Stimulated activated CD8-positive, alpha-beta memory T cell treated with anti-CD3 and anti-CD28 coated beads, Interleukin-4, amount 100 ng/mL, for 48 hours (primary cell): ENCODE measurements at regions not wholly inside any gene's neighbourhood (a gene's known extent, or its start where the extent isn't known, plus 50 kb on each side); places are given as distances from the start of the nearest gene placed in this dataset.

Experiments
- DNase-seq: peaks from one replicate; pipeline ENCODE4 v3.0.0-alpha.2; 2020

GRCh38 chr1:79396901-79397300 is 390.4 kb upstream of the ADGRL4 start:
- DNase-seq, result no peak

GRCh38 chr1:79388694-79389361 is 382.3 kb upstream of the ADGRL4 start:
- DNase-seq, result no peak

GRCh38 chr1:79386730-79387129 is 380.2 kb upstream of the ADGRL4 start:
- no peak for DNase-seq

GRCh38 chr1:79380078-79380477 is 373.5 kb upstream of the ADGRL4 start:
- DNase-seq, result no peak

- DNase-seq, result no peak
Observed at GRCh38 chr1:79376106-79376505, 369.6 kb upstream of the ADGRL4 start.

GRCh38 chr1:79375352-79375751 is 368.8 kb upstream of the ADGRL4 start:
- DNase-seq, result no peak

GRCh38 chr1:79374397-79374796 is 367.9 kb upstream of the ADGRL4 start:
- no peak for DNase-seq

GRCh38 chr1:79373481-79374125 is 367.1 kb upstream of the ADGRL4 start:
- DNase-seq, result no peak

GRCh38 chr1:79371802-79372201 is 365.3 kb upstream of the ADGRL4 start:
- DNase-seq, result no peak

GRCh38 chr1:79369091-79369490 is 362.6 kb upstream of the ADGRL4 start:
- DNase-seq, result no peak

- no peak for DNase-seq
Observed at GRCh38 chr1:79364896-79365295, 358.4 kb upstream of the ADGRL4 start.

GRCh38 chr1:79363430-79363829 is 356.9 kb upstream of the ADGRL4 start:
- no peak for DNase-seq

GRCh38 chr1:79362470-79362869 is 355.9 kb upstream of the ADGRL4 start:
- no peak for DNase-seq

- no peak for DNase-seq
Observed at GRCh38 chr1:79355090-79355489, 348.6 kb upstream of the ADGRL4 start.

- DNase-seq, result no peak
Observed at GRCh38 chr1:79353224-79353623, 346.7 kb upstream of the ADGRL4 start.

- no peak for DNase-seq
Observed at GRCh38 chr1:79326875-79327274, 320.3 kb upstream of the ADGRL4 start.

GRCh38 chr1:79325705-79326104 is 319.2 kb upstream of the ADGRL4 start:
- DNase-seq, result no peak

GRCh38 chr1:79325126-79325525 is 318.6 kb upstream of the ADGRL4 start:
- no peak for DNase-seq

- DNase-seq, result no peak
Observed at GRCh38 chr1:79323239-79324025, 316.9 kb upstream of the ADGRL4 start.

GRCh38 chr1:79322511-79323027 is 316.0 kb upstream of the ADGRL4 start:
- DNase-seq, result no peak

GRCh38 chr1:79312438-79312837 is 305.9 kb upstream of the ADGRL4 start:
- no peak for DNase-seq

GRCh38 chr1:79310609-79311008 is 304.1 kb upstream of the ADGRL4 start:
- no peak for DNase-seq

- DNase-seq, result no peak
Observed at GRCh38 chr1:79304131-79304530, 297.6 kb upstream of the ADGRL4 start.

- no peak for DNase-seq
Observed at GRCh38 chr1:79303040-79303439, 296.5 kb upstream of the ADGRL4 start.
